Amygdala (tissue), 56 donors: ENCODE measurements at regions not wholly inside any gene's neighbourhood (a gene's known extent, or its start where the extent isn't known, plus 50 kb on each side); places are given as distances from the start of the nearest gene placed in this dataset.
"Not testable (repeated sequence)": the region's sequence is repeated elsewhere in the genome, so short reads cannot be mapped to it uniquely, and the experiment has no call there.

ENCODE experiments used
- DNase-seq, 56 donors: peaks; one replicate each; lab custom pipeline; 2025; lab: John Stamatoyannopoulos, UW

DNA sequence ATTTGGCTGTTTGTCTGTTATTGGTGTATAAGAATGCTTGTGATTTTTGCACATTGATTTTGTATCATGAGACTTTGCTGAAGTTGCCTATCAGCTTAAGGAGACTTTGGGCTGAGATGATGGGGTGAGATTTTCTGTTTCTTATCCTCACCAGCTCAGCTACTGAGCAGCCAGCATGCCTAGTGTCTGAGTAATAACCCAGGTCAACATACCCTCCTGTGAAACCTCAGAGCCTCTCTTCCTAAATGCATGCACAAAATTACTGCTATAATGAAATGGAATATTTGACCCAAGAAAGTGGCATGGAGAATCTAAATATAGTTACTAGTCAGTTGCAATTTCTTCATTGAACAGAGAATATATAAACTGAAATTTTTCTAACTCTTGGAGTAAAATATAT, 220.8 kb downstream of the MINAR1 start:
- not testable (repeated sequence) for DNase-seq

- DNase-seq: no peak
Measured at GRCh38 chr15:79653533-79653932, 221.4 kb downstream of the MINAR1 start.

DNA sequence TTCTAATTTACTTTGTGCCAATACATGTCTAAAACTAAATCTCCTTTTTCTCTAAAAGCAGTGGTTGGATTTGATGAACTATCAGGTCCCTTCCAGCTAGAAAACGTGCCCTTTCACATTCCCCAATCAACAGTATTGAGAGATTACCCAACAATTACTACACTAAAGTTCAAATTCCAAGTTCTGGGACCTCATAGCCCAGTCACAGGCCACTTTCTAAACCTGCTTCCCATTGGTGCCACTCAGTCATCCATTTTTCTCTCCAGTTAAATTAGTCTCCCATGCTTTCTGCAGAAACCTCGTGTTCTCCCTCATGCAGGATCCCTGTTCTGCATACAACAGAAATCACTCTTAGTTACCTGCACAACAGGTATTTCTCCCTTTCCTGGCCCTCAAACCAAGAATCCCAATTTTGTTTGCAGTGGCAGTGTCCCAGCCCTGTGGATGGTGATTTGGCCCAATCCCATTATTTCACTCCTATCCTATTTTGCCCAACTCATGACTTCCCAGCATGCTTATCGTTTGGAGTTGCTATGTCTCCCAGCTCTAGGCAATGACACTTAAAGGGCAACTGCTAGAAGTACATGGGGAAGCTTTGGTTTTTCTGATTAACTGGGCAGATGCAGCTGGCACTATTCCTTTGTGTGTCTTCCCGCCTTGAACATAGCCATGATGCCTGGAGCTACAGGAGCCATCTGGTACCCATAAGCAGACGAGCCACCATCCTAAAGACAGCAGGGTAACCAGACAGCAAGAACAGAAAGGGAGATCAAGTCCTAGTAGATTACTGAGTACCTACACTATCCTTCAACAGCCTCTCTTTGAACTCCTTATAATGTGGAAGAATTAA, 224.2 kb downstream of the MINAR1 start:
- no peak for DNase-seq

- no peak for DNase-seq
Measured at GRCh38 chr15:79657722-79658121, 225.6 kb downstream of the MINAR1 start.

DNA sequence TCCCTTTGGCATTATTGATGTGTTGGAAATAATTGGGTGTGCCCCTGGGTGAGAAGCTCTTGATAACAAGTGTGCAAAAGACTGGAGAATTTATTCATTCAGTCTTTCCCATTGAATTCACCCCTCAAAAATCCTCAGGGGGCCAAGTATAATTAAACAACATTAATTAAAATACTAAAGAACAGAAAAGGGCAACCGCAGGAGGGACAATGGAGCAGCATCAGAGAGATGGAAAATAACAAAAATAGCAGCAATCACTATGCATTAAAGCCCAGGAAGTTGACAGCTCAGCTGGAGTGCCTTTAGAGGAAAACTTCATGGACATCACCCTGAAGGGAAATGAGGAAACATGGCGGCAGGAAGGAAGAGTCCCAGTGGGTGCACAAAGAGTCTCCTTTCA, 227.6 kb downstream of the MINAR1 start:
- DNase-seq: no peak

- no peak for DNase-seq
Measured at GRCh38 chr15:79661411-79661810, 229.3 kb downstream of the MINAR1 start.

GRCh38 chr15:79673416-79674123, 223.2 kb downstream of the MTHFS start:
- no peak for DNase-seq

DNA sequence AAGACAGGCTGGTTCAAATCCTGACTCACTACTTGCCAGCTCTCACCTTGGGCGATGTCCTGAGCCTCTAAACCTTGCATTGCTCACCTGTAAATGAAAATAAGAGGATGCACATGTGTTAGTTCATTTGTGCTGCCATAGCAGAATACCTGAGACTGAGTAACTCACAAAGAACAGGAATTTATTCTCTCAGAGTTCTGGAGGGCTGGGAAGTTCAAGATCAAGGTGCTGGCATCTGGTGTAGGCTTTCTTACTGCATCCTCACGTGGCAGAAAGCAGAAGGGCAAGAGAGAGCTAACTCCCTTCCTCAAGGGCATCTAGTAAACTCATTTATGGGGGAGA, 222.7 kb downstream of the MTHFS start:
- no peak for DNase-seq

DNA sequence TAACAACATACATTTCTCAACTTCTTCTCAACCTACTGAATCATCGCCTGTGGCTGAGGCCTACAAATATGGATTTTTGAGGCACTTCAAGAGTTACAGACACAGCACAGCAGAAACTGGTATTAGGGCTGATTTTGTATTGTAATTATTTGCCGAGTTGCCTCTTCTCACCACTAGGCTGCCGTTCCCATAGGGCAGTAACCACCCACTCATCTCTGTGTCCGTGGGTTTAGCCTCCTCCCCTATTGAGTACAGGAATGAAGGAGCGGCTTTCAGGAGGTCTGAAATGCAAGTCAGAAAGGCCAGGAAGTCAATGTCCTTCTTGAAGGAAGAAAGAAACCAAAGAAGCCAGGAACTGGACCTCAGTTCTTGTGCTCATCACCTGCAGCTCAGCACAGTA, 220.8 kb downstream of the MTHFS start:
- no peak for DNase-seq

GRCh38 chr15:79676621-79677020, 220.2 kb downstream of the MTHFS start:
- no peak for DNase-seq

DNA sequence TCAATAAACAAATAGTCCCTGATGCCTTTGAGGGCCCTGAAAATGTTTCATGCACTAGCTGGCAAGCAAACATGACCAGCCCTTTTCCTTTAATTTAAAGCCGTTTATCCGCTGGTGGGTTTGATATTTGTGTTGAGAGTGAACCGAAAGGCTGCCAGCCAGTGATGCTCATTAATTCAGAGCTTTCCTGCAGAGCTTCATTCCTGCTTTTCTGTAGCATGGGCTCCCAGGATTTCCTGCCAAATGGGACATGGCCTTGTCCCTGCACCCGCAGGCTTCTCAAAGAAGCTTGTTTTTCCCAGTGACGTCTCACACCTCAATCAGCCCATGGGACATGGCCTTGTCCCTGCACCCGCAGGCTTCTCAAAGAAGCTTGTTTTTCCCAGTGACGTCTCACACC, 219.6 kb downstream of the MTHFS start:
- peak in 8 of 56 donors; percentile 1 to 52 (median 4) for DNase-seq

DNA sequence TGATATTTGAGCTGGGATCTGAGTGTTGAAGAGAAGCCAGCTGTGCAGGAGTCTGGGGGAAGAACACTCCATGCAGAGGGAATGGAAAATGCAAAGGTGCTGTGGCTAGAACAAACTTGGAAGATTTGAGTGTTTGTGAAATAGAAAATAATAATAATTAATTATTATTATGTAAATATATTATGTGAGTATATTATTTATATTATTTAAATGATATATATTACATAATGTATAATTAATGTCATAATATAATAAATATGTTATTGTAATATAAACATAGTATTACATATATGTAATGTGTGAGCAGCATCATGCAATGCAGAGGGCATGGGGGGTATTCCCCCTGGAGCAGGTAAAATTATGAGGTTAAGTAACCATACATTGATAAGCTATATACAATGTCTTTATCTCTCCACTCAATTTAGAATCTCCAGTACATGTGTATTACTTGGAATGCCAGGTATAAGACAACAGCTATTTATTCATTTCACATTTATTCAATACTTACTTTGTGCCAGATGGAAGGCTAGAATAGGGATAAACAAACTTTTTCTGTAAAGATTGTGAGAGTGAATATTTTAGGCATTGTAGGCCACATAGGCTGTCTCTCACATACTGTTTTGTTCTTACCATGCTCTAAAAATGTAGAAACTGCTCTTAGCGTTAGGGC, 218.6 kb downstream of the MTHFS start:
- no peak for DNase-seq

DNA sequence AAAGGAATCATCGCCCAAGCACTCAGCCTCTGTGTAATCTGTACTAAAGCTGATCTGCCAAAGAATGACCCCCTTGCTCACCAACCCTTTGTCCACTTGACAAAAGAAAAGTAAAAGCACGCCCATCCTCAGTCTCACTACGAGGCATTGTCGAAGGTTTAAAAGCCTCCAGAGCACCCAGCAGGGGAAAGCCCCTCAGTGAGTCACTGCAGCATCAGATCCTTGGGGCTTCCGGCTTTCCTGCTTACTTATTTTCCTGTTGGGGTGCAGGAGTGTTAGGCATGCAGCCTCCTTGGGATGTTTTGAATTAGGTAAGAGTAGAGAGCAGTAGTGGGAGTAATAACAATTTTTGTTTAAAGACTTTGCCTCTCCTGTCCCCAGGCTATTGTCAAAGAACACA, 216.1 kb downstream of the MTHFS start:
- no peak for DNase-seq

GRCh38 chr15:79682285-79682684, 214.5 kb downstream of the MTHFS start:
- DNase-seq: peak in 25 of 56 donors; percentile 2 to 44 (median 13)

GRCh38 chr15:79682851-79683288, 213.9 kb downstream of the MTHFS start:
- no peak for DNase-seq

DNA sequence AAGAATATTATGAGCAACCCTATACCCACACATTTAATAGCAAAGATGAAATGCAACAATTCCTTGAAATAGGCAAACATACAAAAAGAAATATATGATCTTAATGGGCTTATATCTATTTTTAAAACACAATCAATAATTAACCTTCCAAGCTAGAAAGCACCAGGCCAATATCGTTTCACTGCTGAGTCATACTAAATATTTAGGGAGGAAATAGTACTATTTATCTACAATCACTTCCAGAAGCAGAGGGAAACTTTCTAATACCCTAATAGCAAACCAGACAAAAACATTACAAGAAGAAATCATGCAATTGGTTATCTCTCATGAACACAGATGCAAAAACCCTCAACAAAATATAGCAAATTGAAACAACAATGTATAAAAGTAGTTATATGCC, 207.8 kb downstream of the MTHFS start:
- no peak for DNase-seq

GRCh38 chr15:79700951-79701480, 195.8 kb downstream of the MTHFS start:
- DNase-seq: no peak

- no peak for DNase-seq
Measured at GRCh38 chr15:79702621-79703020, 194.2 kb downstream of the MTHFS start.

- no peak for DNase-seq
Measured at GRCh38 chr15:79721256-79721655, 175.6 kb downstream of the MTHFS start.

- no peak for DNase-seq
Measured at GRCh38 chr15:79724312-79724711, 172.5 kb downstream of the MTHFS start.

DNA sequence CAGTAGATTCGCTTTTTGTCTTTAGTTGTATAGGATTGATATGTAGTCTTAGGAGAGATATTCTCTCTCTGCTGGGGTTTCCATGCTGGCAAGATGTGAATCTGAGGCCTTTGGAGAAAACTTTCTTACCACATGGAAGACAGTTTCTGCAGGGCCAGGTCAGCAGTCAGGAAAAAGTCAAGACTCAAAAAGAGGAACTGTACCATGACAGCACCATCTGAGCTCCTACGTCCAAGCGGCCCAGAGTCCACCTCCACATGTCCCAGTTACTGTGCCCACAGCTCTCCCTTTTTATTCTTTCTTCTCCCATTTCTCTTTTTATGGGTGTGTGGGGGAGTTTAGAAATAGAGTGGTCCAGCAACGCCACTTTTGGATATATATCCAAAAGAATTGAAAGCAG, 172.0 kb downstream of the MTHFS start:
- no peak for DNase-seq
